Muscle layer of duodenum (tissue), 2 donors: ENCODE measurements at regions not wholly inside any gene's neighbourhood (a gene's known extent, or its start where the extent isn't known, plus 50 kb on each side); places are given as distances from the start of the nearest gene placed in this dataset.

ENCODE experiments used
- H3K27ac ChIP-seq: one replicate; pipeline ENCODE4 v1.7.0; 2013; ENCODE audit warnings: mild to moderate bottlenecking, low read length
- H3K27me3 ChIP-seq: one replicate; pipeline ENCODE4 v1.7.0; 2013; ENCODE audit warnings: low read depth, mild to moderate bottlenecking, control low read depth, low read length
- H3K36me3 ChIP-seq, 2 donors: one replicate each; pipeline ENCODE4 v1.7.0; 2013; ENCODE audit warnings: low read length in 2 of 2, control low read depth in 1 of 2, mild to moderate bottlenecking in 1 of 2; ENCODE audit not compliant: insufficient read depth in 2 of 2, control insufficient read depth in 1 of 2
- H3K4me1 ChIP-seq, 2 donors: one replicate each; pipeline ENCODE4 v1.7.0; 2013; ENCODE audit warnings: low read length in 2 of 2, mild to moderate bottlenecking in 2 of 2, control low read depth in 1 of 2, moderate library complexity in 1 of 2; ENCODE audit not compliant: insufficient read depth in 2 of 2, control insufficient read depth in 1 of 2
- H3K4me3 ChIP-seq, 2 donors: one replicate each; pipeline ENCODE4 v1.7.0; 2013; ENCODE audit warnings: low read length in 2 of 2, low read depth in 1 of 2, mild to moderate bottlenecking in 1 of 2
- H3K9me3 ChIP-seq, 2 donors: one replicate each; pipeline ENCODE4 v1.7.0; 2013; ENCODE audit warnings: low read length in 2 of 2, control low read depth in 1 of 2, mild to moderate bottlenecking in 1 of 2; ENCODE audit not compliant: control insufficient read depth in 1 of 2
- donor health status: healthy.

GRCh38 chr2:120587279-120587996, 148.2 kb upstream of the GLI2 start:
- Histone ChIP-seq H3K27me3 (peaks cover 11% of the 10 kb centered on the region), H3K9me3 (no peaks in the 10 kb centered on the region), H3K27ac (no peak overlapping the region), H3K4me1 (peaks cover 0 to 3% of the 10 kb centered on the region in 2 donors), H3K36me3 (no peaks in the 10 kb centered on the region), H3K4me3 (no peak overlapping the region)

DNA sequence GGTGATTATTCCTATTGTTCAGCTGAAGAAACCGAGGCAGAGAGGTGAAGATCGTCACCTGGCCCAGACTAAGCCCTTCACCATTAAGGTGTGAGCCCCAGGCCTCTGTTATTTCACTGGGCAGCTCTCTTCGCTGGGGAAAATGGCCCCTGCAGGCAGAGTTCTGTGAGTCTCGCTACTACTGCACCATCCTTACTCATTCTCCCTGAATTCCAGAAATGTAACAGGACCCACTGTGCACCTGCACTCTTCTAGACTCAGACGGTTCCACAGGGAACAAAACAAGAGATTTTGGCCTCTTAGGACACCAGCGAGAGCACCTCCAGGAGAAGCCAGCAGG, 147.7 kb upstream of the GLI2 start:
- no peak overlapping the region for H3K4me3 ChIP-seq
- no peaks in the 10 kb centered on the region for H3K36me3 ChIP-seq
- peaks cover 0 to 3% of the 10 kb centered on the region in 2 donors for H3K4me1 ChIP-seq
- no peaks in the 10 kb centered on the region for H3K9me3 ChIP-seq
- no peak overlapping the region for H3K27ac ChIP-seq
- peaks cover 11% of the 10 kb centered on the region for H3K27me3 ChIP-seq

- peaks cover 11% of the 10 kb centered on the region for H3K27me3 ChIP-seq
- no peaks in the 10 kb centered on the region for H3K9me3 ChIP-seq
- H3K4me3 ChIP-seq = no peak overlapping the region
- H3K36me3 ChIP-seq = no peaks in the 10 kb centered on the region
- H3K4me1 ChIP-seq = peaks cover 0 to 3% of the 10 kb centered on the region in 2 donors
- H3K27ac ChIP-seq = no peak overlapping the region
Observed at GRCh38 chr2:120589771-120590608, 145.7 kb upstream of the GLI2 start.

GRCh38 chr2:120590841-120591240, 144.8 kb upstream of the GLI2 start:
- peaks cover 11% of the 10 kb centered on the region for H3K27me3 ChIP-seq
- no peaks in the 10 kb centered on the region for H3K36me3 ChIP-seq

DNA sequence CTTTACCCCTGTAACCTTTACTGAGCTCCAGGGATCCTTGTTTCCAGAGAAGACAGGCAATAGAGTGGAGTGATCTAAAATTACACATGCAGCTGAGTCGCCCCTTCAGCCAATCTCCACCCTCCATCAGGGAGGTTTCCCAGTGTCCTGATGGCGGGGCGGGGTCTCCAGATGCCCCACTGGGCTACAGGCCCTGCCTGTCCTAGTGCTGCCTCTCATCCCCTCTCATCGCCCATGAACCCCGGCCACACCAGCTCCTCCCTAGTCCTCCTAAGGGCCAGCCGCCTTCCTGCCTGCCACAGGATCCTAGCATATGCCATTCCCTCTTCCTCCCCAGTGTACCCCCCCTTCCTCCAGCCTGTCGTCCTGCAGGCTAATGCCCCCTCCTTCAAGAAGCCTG, 144.1 kb upstream of the GLI2 start:
- Histone ChIP-seq H3K27ac (no peak overlapping the region), H3K9me3 (no peaks in the 10 kb centered on the region), H3K4me3 (no peak overlapping the region), H3K36me3 (no peaks in the 10 kb centered on the region), H3K27me3 (peaks cover 11% of the 10 kb centered on the region), H3K4me1 (peaks cover 0 to 6% of the 10 kb centered on the region in 2 donors)

More at GRCh38 chr2:120590841-120591240, 144.8 kb upstream of the GLI2 start:
- H3K9me3 ChIP-seq = no peaks in the 10 kb centered on the region
- peaks cover 0 to 3% of the 10 kb centered on the region in 2 donors for H3K4me1 ChIP-seq
- H3K4me3 ChIP-seq = no peak overlapping the region
- H3K27ac ChIP-seq = no peak overlapping the region

GRCh38 chr2:120592084-120592483, 143.6 kb upstream of the GLI2 start:
- Histone ChIP-seq H3K27ac (no peak overlapping the region), H3K4me1 (peaks cover 0 to 8% of the 10 kb centered on the region in 2 donors), H3K9me3 (no peaks in the 10 kb centered on the region), H3K4me3 (no peak overlapping the region), H3K36me3 (no peaks in the 10 kb centered on the region), H3K27me3 (peaks cover 11% of the 10 kb centered on the region)

DNA sequence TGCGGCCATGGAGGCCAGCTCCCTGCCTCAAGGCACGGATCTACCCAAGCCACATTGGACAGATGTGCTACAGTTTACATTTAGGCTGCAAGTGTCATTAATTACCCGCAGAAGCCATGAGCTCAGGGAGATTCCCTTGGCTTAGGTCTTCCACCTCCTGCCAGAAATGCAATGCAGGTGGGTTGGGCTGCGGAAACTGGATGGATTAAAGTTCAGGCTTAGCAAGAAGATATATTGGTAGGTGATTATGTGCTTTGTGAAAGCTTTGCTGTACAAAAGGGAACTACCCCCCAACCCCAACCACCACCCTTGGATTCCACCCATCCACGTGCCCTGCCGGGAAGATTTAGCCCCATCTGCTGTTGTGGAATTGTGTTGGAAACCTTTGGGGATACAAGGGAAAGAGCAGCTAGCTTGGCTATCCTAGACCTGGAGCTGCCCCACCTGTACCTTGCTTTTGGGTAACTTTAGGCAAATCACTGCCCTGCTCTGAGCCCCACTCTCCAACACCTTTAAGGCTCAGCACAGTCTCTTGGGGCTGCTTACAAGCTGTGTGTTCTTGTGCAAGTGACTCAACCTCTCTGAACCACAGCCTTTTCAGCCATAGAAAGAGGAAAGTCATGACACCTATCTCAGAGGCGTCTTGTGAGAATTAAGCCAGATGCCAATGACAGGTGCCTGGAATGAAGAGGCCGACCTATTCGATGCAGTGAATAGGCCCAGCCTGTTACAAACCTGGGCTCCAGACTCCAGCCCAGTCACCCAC, 141.6 kb upstream of the GLI2 start:
- H3K4me1 ChIP-seq = peaks cover 0 to 17% of the 10 kb centered on the region in 2 donors
- peaks cover 0 to 3% of the 10 kb centered on the region in 2 donors for H3K9me3 ChIP-seq
- no peak overlapping the region for H3K27ac ChIP-seq
- no peaks in the 10 kb centered on the region for H3K36me3 ChIP-seq
- peaks cover 4% of the 10 kb centered on the region for H3K27me3 ChIP-seq
- H3K4me3 ChIP-seq = no peak overlapping the region

DNA sequence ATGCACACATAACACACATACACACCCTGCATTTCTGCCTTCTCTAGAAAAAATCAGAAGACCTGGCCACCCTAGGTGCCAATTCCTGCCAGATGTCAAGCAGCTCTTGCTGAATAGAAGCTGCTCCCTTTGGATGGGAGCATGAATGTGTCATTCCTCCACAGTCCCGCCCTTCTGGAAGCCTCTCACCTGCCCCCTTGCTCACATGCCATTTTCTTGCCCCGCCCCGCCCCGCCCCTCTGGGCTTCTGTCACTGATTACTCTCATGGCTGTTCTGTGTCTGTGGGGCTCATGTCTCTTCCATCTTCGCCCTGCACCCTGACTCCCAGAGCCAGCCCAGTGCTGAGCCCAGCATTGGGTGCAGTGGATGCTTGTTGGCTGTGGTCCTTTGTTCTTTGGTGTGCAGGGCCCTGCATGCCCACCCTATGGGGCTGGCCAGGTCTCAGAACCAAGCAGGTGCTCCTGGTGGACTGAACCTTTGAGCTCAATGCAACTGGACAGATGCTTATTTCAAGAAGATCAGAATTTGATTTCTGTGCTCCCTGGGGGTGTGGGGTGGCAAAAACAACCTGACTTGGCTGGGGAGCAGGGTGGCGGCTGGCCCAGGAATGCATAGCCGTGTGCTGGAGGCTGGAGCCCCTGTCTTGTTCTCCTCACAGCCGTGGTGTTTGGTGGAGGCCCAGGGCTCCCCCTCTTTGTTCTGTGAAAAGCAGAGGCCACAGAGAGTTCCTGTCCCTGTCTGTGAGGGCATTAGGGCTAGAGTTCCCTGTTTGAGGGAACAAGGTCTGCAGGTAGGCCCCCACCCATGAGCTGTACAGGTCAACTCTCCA, 140.6 kb upstream of the GLI2 start:
- Histone ChIP-seq H3K27ac (no peak overlapping the region), H3K36me3 (no peaks in the 10 kb centered on the region), H3K4me3 (no peak overlapping the region), H3K27me3 (no peaks in the 10 kb centered on the region), H3K4me1 (peaks cover 0 to 17% of the 10 kb centered on the region in 2 donors), H3K9me3 (peaks cover 0 to 3% of the 10 kb centered on the region in 2 donors)

GRCh38 chr2:120595739-120596138, 139.9 kb upstream of the GLI2 start:
- Histone ChIP-seq H3K36me3 (no peaks in the 10 kb centered on the region), H3K27me3 (no peaks in the 10 kb centered on the region), H3K27ac (no peak overlapping the region), H3K4me3 (no peak overlapping the region), H3K4me1 (peaks cover 0 to 17% of the 10 kb centered on the region in 2 donors), H3K9me3 (peaks cover 0 to 3% of the 10 kb centered on the region in 2 donors)

GRCh38 chr2:120596191-120596811, 139.4 kb upstream of the GLI2 start:
- H3K9me3 ChIP-seq = peaks cover 0 to 3% of the 10 kb centered on the region in 2 donors
- H3K4me1 ChIP-seq = peaks cover 0 to 17% of the 10 kb centered on the region in 2 donors
- H3K27ac ChIP-seq = no peak overlapping the region
- H3K36me3 ChIP-seq = no peaks in the 10 kb centered on the region
- no peaks in the 10 kb centered on the region for H3K27me3 ChIP-seq
- no peak overlapping the region for H3K4me3 ChIP-seq
